GM19324 (cell line): ENCODE measurements at regions not wholly inside any gene's neighbourhood (a gene's known extent, or its start where the extent isn't known, plus 50 kb on each side); places are given as distances from the start of the nearest gene placed in this dataset.

ENCODE experiments used
- ATAC-seq: cut with Tn5 transposase; IDR thresholded peaks from one replicate; pipeline ENCODE4 v1.9.1; 2021; ENCODE audit warnings: mild to moderate bottlenecking, moderate library complexity; ENCODE audit not compliant: unreplicated experiment, low FRiP score

GRCh38 chr4:85376285-85376684 lies 98.7 kb upstream of the ARHGAP24 start:
- no peak for ATAC-seq

GRCh38 chr4:85381968-85382367 lies 93.0 kb upstream of the ARHGAP24 start:
- no peak for ATAC-seq

- ATAC-seq, result no peak
Observed at GRCh38 chr4:85391071-85391470, 83.9 kb upstream of the ARHGAP24 start.

DNA sequence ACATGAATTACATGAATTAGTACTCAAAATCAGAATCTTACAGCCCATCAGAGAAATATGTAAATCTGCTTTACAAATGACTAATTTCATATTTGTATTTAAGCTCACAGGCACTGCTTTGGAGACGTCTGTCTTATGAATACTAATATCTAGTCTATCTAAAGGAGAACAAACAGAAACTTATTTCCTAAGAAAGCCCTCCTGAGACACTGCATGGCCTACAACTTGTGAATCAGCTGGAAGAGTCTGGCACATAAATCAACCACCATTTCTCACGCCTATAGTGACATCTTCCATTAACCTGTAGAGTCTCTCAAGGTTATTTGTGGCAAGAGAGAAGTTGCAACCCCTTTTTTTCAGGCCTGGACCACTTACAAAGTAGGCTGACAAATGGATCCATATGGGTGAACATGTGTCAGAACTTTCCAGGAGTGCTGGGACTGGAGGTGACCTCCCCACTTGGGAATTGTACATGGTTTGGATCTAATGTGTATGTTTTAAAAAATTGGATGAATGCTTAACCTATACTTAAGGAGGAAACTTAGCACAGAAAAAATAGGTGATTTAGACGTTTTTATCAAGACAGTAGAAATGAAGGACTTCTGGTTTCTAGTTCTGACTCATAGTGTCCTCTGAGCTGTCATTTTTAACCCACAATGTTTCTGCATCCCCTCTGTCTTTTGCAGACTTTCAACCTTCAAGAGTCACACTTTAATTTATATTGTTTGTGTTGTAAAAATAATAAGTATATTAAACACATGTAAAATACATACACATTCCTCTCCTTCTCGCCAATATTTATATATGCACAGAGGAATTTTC lies 83.2 kb upstream of the ARHGAP24 start:
- ATAC-seq, result peak; percentile 65

DNA sequence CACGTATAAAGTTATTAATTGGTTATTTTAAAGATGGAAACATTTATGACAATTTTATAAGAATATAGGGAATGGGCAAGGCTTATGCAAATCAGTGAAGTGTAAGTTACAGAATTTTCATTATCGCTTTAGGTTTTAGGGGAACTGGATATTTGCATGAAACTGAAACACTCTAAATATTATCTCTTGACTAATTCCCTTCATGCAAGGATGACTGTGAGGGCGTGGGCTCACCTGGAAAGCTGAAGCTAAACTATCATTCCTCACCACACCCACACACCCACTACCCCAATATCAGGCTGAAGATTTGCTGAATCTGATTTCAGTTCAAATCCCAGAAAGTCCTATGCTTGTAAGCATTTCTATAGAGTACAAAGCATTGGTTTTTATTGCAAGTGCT lies 81.7 kb upstream of the ARHGAP24 start:
- ATAC-seq, result no peak

GRCh38 chr4:85398276-85398675 lies 76.7 kb upstream of the ARHGAP24 start:
- ATAC-seq, result no peak

DNA sequence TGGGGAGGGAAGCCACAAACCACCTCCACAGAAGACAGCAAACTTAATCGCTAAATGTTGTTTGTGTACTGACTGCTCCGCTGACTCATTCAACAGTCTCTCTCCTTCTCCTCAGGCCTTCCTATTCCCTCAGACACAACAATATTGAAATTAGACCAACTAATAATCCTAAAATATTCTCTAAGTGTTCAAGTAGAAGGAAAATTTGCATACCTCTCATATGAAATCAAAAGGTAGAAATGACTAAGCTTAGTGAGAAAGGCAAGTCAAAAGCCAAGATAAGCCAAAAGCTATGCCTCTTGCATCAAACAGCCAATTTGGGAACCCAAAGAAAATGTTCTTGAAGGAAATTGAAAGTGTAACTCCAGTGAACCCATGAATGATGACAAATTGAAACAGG lies 75.7 kb upstream of the ARHGAP24 start:
- no peak for ATAC-seq

DNA sequence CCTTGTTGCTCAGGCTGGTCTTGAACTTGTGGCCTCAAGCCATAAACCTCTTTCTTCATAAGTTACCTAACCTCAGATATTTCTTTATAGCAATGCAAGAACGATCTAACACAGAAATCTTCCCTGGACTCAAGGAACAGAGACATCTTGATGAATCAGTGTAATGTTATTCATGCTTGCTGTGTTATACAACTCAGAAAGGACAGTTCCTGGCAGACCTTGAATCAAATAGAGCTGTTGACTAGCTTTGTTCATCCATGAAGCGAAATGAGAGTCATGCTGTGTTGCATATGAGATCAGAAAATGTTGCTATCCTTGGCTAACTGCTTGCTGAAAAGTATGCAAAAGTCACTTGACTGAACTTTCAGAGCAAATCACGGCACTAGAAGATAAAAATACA lies 72.6 kb upstream of the ARHGAP24 start:
- no peak for ATAC-seq

DNA sequence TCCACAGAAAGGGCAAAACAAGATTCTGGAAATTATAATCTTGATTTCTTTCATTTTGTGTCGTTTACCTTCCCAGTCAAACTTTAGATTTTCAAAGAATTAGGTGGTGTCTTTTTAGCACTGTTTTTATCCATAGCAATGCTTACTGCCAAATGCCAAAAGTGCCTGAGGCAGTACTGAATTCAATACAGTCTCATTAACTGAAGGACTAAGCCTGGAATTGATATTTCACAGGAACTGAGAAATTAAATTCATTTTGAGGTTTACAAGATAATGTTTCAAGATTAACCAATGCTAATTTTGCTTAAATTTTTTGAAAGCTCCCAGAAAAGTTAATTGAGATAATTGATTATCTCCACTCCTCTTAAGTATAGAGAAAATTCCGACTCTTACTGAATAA lies 68.8 kb upstream of the ARHGAP24 start:
- no peak for ATAC-seq

GRCh38 chr4:85407546-85407945 lies 67.4 kb upstream of the ARHGAP24 start:
- no peak for ATAC-seq

DNA sequence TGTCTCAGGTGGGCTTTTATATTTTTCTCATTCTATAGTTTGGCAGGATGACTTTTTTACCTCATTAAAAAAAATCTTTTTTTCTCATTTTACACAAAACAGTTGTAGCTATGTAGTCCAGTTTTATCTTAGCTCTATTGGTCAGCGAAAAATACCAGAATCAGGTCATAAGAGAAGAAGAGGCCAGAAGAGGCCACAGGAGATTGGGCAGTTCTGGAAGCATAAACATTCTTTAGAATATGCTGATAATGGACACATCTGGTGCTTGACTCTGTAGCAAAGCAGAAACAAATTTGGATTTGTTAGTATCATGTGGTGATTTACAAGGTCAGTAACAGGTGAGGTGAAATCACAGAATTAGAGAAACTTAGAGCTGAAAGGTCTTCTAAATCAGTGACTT lies 66.6 kb upstream of the ARHGAP24 start:
- no peak for ATAC-seq

DNA sequence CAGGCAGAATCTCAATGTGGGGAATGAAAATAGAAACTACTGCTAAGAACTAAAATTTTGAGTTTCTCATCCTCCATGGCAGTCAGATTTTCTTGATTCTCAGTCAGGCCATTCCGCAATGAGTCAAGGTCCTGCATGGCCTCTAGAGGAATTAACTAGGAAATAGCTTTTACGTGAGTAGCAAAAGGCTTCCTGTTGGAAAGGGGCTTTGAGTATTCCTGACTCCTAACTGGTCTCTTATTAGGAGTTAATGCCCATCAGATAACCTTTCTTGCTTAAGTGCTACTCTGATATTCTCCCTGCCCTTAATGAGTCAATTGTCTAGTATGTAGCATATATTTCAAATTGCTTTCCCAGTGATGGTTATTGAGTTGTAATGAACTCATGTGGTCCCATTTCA lies 65.7 kb upstream of the ARHGAP24 start:
- ATAC-seq, result no peak

GRCh38 chr4:85411386-85411785 lies 63.6 kb upstream of the ARHGAP24 start:
- ATAC-seq, result no peak

DNA sequence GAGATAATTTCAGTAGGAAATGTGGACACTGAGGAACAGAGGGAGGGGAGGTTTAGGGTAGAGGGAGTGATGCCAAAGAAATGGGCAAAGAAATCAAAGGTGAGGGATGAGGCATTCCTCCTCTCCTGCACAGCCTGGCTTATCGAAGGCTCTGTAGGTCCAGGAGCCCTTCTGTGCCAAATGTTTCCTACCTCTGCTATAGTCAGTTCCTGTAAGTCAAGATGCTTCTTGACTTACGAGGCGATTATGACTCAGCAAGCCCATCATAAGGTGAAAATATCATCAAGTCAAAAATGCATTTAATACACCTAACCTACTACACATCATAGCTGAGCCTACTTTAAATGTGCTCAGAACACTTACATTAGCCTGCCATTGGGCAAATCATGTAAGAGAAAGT lies 60.0 kb upstream of the ARHGAP24 start:
- no peak for ATAC-seq

DNA sequence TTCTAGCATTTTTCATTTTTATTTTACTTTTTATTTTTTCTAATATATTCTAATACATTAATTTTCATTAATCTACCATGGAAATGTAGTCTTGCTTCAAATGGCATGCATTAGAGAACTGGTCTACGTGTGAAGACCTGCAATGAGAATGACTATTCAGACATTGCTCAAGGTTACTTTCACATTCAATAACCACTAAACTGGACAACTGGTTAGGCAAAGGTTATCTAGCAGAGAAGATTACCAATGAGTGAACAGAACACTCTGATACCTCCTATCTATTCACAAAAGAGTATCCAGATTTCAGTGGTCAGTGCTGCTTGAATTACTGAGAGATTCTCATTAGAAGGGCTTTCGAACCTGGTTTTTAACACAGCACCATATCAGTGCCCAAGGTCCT lies 58.9 kb upstream of the ARHGAP24 start:
- ATAC-seq, result no peak

DNA sequence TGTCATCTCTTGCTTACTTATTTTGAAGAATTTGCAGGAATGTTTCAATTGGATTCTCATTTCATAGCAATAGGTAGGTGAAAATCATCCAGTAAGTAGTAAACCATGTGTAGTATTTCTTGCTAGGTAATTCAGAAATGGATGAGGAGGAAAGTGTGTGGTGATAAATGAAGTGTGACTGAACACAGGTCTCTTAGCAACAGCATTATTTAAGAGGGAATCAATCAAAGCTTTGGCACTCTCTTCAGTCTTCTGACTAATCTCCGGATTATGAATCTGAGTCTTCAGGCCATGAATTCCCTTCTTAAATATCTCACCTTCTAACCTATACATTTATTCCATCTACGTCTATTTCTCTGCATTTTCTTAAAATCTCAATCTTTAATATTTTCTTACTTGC lies 55.8 kb upstream of the ARHGAP24 start:
- ATAC-seq, result no peak

- no peak for ATAC-seq
Observed at GRCh38 chr4:85420831-85421230, 54.1 kb upstream of the ARHGAP24 start.

- no peak for ATAC-seq
Observed at GRCh38 chr4:85423431-85423830, 51.5 kb upstream of the ARHGAP24 start.
